ENCODE measurements at regions not wholly inside any gene's neighbourhood (a gene's known extent, or its start where the extent isn't known, plus 50 kb on each side); places are given as distances from the start of the nearest gene placed in this dataset.

DNA sequence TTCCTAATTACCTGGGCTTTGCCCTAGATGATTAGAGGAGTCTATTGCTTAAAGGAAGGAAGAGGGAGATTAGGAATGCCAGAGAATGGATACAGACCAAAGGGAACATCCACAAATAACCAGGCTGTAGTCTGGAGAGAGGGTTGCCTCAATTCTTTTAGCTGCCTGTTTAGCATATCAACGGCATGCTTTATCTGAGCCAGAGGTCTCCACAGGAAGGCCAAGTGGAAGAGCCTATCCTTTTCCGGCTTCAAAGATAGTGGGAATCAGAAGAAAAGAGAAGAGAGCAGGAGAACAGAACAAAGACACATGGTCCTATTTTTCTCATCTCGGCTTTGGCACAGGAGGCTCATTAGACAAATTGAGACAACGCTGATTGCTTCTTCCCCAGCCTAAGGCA is 142.4 kb downstream of the NMUR2 start:
- H3K36me3 ChIP-seq: no peaks in the 10 kb centered on the region
- no peaks in the 10 kb centered on the region for H3K9me3 ChIP-seq
- TF ChIP-seq, protein P1, sequence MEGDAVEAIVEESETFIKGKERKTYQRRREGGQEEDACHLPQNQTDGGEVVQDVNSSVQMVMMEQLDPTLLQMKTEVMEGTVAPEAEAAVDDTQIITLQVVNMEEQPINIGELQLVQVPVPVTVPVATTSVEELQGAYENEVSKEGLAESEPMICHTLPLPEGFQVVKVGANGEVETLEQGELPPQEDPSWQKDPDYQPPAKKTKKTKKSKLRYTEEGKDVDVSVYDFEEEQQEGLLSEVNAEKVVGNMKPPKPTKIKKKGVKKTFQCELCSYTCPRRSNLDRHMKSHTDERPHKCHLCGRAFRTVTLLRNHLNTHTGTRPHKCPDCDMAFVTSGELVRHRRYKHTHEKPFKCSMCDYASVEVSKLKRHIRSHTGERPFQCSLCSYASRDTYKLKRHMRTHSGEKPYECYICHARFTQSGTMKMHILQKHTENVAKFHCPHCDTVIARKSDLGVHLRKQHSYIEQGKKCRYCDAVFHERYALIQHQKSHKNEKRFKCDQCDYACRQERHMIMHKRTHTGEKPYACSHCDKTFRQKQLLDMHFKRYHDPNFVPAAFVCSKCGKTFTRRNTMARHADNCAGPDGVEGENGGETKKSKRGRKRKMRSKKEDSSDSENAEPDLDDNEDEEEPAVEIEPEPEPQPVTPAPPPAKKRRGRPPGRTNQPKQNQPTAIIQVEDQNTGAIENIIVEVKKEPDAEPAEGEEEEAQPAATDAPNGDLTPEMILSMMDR (IDR thresholded peaks at IDR 0.05): no peak
- peaks cover 0 to 8% (median 0%) of the 10 kb centered on the region in 4 donors for H3K4me1 ChIP-seq
- no peak for DNase-seq
- H3K4me3 ChIP-seq: no peak overlapping the region
- H3K27ac ChIP-seq: no peak overlapping the region
- H3K27me3 ChIP-seq: no peaks in the 10 kb centered on the region
- intact Hi-C loops (cut with DNase I; ENCODE audit: low total_unique reads): no loop called here

GRCh38 chr5:152260940-152261339 is 144.1 kb downstream of the NMUR2 start:
- H3K27me3 ChIP-seq: no peaks in the 10 kb centered on the region
- peaks cover 0 to 8% (median 0%) of the 10 kb centered on the region in 4 donors for H3K4me1 ChIP-seq
- H3K4me3 ChIP-seq: no peak overlapping the region
- H3K36me3 ChIP-seq: no peaks in the 10 kb centered on the region
- TF ChIP-seq, protein P1 (IDR thresholded peaks at IDR 0.05): no peak
- H3K9me3 ChIP-seq: no peaks in the 10 kb centered on the region
- no peak for DNase-seq
- intact Hi-C loops (cut with DNase I; ENCODE audit: low total_unique reads): no loop called here
- H3K27ac ChIP-seq: no peak overlapping the region

GRCh38 chr5:152259702-152260101 is 145.4 kb downstream of the NMUR2 start:
- Histone ChIP-seq H3K36me3 (no peaks in the 10 kb centered on the region), H3K27me3 (no peaks in the 10 kb centered on the region), H3K27ac (no peak overlapping the region), H3K9me3 (no peaks in the 10 kb centered on the region), H3K4me1 (peaks cover 0 to 8% (median 0%) of the 10 kb centered on the region in 4 donors), H3K4me3 (no peak overlapping the region)
- TF ChIP-seq, protein P1 (IDR thresholded peaks at IDR 0.05): no peak
- DNase-seq: no peak
- intact Hi-C loops (cut with DNase I; ENCODE audit: low total_unique reads): no loop called here

DNA sequence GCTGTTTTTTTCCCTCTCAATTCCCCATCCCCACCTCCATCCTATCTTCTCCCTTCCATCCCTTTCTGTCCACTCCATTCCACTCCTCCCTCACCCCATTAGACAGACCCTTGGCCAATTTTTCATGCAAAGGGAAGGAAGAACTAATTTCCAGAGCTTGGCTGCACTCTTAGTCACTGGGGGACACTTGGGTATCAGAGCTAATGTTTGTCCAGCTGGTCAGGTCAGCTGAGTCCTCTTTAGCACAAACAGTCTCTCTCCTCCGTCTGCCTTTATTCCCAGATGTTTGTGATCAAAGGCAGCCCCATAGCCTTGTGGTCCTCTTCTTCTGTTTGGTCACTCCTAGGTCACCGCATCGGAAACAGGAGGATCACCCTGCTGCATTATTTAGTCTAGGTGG is 148.5 kb downstream of the NMUR2 start:
- TF ChIP-seq, protein P1 (IDR thresholded peaks at IDR 0.05): no peak
- H3K36me3 ChIP-seq: no peaks in the 10 kb centered on the region
- H3K9me3 ChIP-seq: no peaks in the 10 kb centered on the region
- intact Hi-C loops (cut with DNase I; ENCODE audit: low total_unique reads): no loop called here
- no peak overlapping the region for H3K27ac ChIP-seq
- no peak overlapping the region for H3K4me3 ChIP-seq
- DNase-seq: no peak
- peaks cover 0 to 8% (median 0%) of the 10 kb centered on the region in 4 donors for H3K4me1 ChIP-seq
- H3K27me3 ChIP-seq: no peaks in the 10 kb centered on the region

DNA sequence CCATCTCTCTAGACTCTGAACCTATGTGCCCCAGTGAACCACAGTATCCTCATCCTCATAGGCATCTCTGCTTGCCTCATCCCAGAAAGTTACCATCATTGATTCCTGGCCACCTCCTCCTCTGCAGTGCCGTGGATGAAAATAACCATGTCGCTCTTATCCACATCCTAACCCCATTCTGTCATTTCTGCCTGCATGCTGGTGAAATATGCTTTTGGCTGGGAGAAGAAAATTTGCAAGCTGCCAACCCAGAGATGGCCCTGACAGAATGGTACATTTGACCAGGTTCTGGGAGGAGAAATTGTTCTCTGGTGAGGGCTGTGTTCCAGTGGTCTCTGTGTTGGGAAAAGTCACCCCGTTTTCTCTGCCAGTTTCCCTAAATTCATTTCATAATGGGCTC is 149.7 kb downstream of the NMUR2 start:
- no peak overlapping the region for H3K27ac ChIP-seq
- H3K9me3 ChIP-seq: no peaks in the 10 kb centered on the region
- no peaks in the 10 kb centered on the region for H3K36me3 ChIP-seq
- no peak overlapping the region for H3K4me3 ChIP-seq
- H3K4me1 ChIP-seq: peaks cover 0 to 8% (median 0%) of the 10 kb centered on the region in 4 donors
- no peak for DNase-seq
- no peaks in the 10 kb centered on the region for H3K27me3 ChIP-seq
- intact Hi-C loops (cut with DNase I; ENCODE audit: low total_unique reads): no loop called here
- TF ChIP-seq, protein P1 (IDR thresholded peaks at IDR 0.05): no peak

- intact Hi-C loops (cut with DNase I; ENCODE audit: low total_unique reads): no loop called here
- no peaks in the 10 kb centered on the region for H3K27me3 ChIP-seq
- no peak for DNase-seq
- no peak overlapping the region for H3K4me3 ChIP-seq
- TF ChIP-seq, protein P1 (IDR thresholded peaks at IDR 0.05): no peak
- no peaks in the 10 kb centered on the region for H3K36me3 ChIP-seq
- H3K9me3 ChIP-seq: no peaks in the 10 kb centered on the region
- H3K27ac ChIP-seq: no peak overlapping the region
- no peaks in the 10 kb centered on the region for H3K4me1 ChIP-seq
Observed at GRCh38 chr5:152247850-152248385, 157.2 kb downstream of the NMUR2 start.

Measured in tibial artery (tissue), 4 donors.